GM19452 (cell line): ENCODE measurements at regions not wholly inside any gene's neighbourhood (a gene's known extent, or its start where the extent isn't known, plus 50 kb on each side); places are given as distances from the start of the nearest gene placed in this dataset.

Experiments
- ATAC-seq: cut with Tn5 transposase; IDR thresholded peaks from one replicate; pipeline ENCODE4 v1.9.1; 2021; ENCODE audit not compliant: unreplicated experiment

DNA sequence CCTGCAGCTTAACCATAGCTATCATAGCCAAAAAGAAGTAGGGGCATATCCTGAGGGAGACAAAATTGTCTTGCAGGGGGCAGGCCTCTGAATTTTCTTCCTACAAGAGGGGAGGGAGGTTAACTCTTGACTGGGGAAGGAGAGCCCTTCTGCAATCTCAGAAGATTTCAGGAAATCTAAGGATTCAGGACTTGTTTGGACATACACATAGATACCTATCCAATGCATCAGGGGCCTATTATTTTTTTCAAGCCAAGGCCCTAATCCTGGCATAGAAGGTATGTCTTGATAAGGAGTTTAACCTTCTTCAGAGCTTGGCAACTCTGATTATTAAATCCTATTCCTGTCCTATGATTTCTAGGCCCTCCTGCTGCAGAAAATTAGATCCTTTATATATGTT is 375.1 kb upstream of the ACTBL2 start:
- ATAC-seq: no peak

DNA sequence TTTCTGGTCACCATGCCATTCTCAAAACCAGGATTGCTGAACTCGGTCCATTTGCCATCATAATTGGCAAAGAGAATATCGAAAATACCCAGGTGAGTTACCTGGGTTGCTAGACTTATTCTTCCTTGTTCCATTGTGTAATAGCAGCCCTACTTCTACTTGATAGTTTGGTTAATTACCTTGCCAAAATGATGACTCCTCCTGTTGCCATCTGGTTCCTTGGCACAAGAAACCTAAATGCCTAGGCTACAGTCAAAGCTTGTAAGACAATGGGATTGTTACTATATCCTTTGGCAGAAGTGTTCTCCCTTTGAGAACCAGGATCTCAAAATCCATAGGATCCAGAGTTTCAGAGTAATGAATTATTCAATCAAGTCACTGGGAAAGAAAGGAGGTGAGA is 373.2 kb upstream of the ACTBL2 start:
- ATAC-seq: no peak

DNA sequence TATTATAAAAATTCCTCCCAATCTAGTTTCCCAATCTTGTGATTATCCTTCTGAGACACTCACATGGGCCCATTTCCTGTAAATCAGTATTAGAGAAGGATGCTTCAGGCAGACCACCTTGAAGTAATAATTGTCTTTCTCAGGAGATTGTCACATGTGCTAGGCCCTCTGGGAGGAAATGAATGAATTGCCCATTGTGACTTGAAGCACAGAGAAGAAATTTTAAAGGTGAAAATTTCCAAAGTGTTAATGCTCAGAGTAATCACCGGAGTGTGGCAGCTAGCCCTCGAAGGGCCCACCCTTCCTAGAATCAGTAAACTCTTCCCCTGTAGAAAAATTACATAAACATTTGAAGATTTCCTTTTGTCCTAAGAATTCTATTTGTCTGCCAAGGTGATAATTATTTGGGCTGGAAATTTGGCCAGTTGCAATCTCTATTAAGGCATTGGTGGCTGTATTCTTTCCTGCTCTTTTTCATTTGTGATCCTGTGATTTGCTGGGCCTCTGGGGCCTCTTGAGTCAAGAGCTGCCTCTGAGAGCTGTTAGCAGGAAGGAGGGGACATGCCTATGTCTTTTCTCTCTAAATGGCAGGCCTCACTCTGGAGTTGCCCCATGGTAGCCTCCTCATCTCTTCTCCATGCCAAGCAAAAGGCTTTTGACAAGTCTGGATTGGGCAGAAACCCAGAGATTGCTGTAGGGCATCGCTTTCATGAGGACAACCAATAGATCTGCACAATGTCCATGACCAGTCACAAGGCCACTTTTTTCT is 371.5 kb upstream of the ACTBL2 start:
- no peak for ATAC-seq

DNA sequence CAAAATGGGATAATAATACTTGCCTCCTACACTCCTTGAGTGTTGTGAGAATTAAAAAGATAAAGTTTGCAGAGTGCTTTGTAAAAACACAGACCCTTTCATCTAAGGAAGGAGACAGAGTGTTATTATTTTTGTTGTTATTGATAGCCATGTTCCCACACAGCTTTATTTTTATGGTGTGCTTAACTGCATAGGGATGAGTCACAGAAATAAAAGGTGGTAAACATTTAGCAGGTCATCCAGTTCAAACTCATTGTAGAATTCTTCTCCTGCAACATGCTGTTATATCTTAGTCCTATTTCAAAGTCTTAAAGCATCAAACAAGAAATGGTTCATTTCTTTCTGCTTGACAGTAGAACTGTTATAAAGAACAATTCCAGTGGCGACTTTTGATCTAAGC is 367.5 kb upstream of the ACTBL2 start:
- no peak for ATAC-seq

DNA sequence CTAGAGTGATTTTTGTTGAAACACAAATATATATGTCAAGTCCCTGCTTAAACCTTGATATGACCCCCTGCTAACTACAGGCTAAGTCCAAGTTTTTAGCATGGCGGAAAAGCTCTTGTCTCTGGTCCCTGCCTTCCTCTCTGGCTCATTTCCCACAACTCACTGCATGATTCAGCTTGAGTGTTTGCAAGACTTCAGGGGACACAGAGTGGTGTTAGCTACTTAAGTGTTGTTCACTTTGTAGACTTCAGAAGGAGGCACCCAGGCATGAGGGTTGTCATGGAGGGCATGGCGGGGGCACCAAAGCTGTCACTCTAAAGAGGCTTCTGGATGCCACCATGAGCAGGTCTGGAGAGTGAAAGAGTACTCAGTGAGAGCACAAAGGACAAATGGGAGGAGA is 362.4 kb upstream of the ACTBL2 start:
- no peak for ATAC-seq

DNA sequence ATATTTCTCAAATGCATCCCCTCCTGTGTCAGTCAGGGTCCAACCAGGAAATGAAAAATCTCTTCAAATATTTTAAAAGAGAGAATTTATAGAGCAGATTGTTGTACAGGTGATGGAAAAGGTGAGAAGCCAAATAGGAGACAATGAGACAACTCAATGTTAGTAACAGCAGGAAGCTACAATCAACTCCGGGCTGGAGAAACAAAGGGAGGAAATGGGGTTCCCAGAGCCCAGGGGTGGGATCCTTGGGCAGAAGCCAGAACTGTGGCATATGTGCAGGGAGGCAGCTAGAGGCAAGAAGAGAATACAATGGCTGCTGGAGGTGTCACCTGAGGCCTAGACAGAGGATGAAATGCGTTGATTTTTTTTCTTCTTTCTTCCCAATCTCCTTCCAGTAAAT is 361.8 kb upstream of the ACTBL2 start:
- ATAC-seq: no peak

DNA sequence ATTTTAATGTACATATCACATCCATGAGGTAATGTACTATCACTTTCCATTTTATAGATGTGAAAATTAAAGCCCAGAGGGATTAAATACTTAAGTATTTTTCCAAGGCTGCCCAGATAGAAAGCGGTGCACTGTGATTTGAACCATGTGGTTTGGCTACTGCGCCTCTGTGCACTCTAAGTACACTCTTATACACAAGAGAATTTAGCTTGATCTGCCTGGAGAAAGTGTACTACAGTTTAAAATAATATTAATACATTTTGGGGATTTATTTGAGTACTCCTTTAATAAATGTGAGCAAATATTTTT is 360.4 kb upstream of the ACTBL2 start:
- ATAC-seq: no peak

DNA sequence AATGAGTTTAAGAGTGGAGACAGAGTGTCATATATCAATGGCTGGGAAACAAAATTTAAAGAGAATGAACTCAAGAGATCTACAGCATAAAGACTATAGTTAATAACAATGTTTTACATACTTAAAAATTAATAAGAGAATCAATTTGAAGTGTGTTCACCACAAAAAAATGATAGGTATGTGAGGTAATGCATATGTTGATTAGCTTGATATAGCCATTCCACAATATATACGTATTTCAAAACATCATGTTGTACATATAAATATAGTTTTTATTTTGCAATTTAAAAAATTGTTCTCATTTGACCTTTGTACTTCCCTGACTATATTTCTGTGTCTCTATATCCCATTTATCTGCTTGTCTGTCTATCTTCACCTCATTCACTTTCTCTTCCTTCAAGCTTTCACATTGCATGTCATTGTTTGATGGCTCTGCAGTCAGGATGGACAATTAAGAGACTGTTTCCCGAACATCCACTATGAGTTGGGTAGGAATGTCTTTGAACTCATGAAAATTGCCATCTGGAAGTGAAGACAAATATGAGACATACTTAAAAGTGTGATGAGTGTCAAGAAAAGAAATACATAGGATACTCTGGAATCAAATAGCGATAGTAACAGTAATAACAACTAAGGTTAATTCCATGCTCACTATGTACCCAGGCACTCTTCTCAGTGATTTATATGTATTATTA is 359.9 kb upstream of the ACTBL2 start:
- no peak for ATAC-seq

DNA sequence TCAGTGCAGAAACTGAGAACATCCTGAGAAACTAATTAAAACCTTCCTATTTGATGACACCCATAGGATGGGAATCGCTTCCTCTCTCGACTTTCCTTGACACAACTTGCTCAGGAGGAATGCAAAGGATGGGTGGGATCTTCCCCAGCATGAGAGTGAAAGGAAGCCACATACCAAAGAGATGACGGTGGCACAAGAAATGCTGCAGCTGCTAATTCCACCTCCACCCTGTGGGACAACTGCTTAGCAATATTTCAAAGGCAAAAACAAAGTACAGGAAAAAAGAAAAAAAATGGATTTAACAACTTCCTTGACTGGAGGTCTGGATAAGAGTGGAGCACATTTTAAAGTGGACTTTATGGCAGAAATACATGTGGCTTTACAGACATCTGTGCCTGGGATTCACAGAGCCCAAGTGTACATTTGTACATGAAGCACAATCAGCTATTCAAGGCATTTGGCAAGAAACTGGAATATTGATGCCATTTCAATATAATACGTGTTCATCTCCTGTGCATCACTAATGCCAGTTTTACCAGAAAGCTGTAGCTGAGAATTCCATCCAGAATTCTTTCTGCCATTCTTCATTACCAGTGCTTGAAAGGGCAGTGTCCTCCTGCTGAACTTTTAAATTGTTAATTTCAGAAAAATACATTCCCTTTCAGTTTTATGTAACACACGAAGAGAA is 359.2 kb upstream of the ACTBL2 start:
- no peak for ATAC-seq

DNA sequence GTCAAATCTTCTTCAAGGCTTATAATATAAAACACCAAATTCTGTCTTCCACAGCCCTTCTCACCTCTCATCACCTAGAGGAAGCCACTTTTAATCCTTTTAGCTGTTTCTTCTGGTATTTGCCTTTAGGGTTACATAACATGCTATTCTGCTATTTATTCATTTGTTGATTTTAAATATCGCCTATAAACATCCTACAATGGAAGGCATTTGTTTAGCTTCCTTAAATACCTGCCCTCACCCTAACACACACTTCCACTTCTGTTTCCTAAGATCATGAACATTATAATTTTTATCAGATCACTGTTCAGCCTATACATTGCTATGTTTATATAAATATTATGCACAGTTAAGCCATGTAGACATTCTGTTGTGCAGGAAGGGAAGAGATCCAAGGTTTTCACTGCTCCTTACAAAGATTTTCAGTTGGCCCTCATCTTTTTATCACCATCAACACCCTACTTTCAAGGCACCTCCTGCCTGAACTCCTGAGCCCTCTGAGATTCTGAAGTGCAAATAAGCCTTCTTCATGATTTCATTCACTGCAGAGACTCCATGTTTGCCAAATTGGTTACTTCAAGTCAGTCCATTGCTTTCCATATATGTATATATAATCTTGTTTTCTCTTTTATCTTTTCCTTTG is 356.9 kb upstream of the ACTBL2 start:
- no peak for ATAC-seq

DNA sequence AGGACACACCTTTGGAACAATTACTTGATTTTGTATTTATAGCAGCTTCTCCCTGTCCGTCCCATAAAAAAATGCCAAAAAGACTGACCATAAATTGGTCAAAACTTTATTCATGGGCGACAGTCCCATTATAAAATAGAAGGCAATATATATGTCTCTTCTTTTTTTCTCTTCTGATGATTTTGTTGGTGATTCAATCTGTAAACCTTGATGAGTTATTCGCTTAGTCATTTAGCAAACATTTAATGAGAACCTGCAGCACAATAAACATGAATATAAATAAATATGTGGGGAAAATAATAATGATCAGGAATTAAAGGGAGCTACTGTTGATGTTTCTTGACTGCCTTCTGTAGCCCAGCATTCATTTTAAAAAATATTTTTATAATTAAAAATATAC is 356.4 kb upstream of the ACTBL2 start:
- no peak for ATAC-seq

DNA sequence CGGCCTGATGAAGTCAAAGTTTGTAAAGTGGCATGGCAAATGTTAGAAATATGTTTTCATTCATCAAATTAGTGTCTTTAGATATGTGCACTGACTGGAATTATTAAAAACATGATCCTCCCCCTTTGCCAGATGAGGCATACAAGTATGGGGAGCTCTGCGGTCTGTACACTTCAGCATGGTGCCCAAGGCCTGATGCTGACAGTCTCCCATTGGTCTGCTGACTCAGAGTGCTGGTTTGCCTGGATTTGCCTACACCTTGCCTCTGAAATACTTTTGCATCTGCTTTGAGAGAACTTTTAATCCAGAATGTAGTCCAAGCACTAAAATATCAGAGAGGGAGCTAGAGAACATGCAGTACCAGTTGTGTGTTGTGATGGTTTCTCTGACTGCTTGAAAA is 354.3 kb upstream of the ACTBL2 start:
- no peak for ATAC-seq

DNA sequence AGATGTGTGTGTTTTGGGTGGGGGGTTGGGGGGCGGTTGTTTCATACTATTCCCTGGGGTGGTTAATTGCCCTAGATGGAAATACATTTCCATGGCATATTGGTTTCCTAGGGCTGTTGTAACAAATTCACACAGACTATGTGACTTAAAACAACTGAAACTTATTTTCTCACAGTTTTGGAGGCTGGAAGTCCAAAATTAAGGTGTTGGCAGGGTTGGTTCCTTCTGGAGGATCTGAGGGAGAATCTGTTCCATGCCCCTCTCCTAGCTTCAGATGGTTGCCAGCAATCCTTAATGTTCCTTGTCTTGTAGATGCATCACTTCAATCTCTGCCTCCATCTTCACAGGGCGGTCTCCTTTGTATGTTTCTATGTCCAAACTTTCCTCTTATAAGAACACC is 353.7 kb upstream of the ACTBL2 start:
- no peak for ATAC-seq

DNA sequence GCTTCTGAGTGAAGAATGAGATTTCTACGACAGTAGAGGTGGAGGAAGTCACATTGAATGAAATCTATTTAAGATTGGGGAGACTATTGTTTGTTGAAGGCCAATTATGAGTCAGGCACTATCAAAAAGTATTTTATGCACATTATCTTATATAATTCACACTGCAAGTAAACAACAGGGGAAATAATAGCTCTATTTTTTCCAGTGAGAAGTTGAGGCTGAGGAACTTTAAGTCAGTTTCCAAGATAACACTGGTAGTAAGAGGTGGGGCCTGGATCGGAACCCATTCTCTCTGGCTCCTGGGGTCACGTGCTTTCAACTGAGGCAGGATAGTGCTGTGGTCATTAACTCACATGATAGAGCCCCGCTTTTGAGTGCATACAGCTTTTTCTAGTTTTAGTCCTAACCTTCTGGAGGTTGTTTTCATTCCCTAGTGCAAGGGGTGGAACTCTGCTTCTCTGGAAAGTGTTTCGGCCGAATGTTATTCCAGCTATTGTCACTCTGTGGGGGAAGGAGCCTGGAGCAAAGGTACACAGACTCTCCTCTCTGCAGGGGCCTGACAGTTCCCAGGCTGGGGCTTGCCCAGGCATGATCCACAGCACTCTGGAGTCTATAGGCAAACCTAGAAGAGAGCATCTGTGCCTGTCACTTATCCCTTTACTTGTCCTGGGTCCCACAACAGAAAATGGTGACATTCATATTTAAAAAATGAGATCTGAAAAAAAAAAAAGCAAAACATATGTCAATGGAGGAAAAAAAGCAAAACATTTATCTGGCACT is 352.4 kb upstream of the ACTBL2 start:
- ATAC-seq: no peak

DNA sequence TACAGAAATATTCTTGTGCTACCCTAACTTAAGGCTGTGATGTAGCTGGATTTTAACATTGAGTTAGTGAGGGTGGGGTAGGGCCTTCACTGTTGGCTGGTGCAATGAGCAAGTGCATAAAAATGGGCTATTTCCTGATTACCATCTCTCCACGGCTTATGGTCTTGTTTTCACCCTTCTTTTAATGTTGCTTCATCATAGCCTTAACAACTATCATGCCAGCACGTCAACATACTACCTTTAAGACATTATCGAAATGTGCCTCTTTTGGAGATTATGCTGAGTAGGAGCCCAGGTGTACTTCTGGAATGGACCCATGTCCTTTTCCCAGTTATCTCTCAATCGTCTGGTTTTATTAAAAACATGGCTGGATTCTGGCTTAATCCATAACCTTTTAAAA is 350.9 kb upstream of the ACTBL2 start:
- ATAC-seq: no peak

DNA sequence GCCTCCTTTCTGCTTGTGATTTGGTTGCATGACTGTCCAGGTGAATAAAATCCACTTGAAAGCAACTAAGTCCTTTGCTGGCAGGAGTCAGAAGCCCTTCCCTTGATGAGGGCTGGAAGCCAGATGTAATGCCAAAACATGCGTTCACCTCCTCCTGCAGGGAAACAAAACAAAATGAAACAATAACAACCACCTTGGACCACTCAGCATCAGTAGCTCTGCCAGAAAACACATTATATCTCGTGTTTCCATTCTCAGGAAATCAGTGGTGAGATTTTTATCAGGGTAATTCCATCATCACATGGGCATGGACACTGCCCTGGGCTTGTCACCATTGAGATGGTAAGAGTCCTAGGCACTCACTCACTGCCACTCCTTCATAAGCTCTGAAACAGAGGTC is 350.3 kb upstream of the ACTBL2 start:
- no peak for ATAC-seq

DNA sequence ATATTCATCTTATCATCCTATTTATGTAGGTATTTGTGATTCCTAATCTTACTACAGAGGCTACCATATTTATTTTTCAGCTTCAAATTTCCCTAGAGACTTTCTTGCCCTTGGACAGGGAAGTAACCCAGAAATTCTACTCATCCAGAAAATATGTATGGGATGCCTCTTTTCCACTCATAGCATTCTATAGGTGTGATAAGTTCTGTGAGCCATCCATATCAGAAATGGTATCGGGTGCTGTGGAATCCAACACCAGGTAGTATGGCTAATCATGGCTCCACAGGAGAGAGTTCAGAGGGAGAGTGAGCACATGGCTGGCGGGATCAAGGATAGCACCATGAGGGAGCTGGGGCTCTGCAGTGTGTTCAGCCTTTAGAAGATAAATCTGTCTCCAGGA is 349.3 kb upstream of the ACTBL2 start:
- no peak for ATAC-seq

DNA sequence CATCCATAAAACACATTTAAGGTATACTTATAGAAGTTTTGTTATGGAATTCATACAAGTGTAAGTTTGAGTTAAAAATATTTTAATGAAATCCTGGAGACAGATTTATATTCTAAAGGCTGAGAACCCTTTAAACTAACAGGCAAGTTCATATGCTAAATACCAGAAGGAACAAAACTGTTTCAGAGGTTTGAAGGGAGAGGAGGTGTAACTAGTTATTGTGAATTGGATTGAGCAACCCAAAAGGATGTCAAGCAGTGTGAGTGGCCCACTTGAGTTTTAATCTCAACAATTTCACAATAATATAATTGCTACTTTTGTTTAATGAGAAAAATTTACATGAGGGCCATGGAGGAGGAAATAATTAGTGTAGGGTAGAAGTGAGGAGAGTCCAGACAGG is 348.5 kb upstream of the ACTBL2 start:
- no peak for ATAC-seq

DNA sequence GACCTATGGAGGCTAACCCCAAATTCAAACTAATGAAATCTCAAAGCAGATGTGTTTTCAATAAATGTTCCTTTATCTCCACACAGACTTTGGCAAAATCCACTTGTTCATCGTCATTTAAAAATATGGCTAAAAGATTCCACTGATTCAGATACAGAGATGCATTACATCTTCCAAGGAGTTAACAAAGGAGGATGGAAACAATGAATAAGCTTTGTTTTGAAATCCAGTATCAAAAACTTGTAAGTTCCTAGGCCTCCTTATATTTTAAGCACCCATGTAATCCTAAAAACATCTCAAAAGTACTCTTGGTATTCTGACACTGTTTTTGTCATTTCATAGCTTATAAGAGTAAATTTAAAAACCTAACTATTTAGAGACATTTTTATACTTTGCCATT is 345.6 kb upstream of the ACTBL2 start:
- no peak for ATAC-seq

DNA sequence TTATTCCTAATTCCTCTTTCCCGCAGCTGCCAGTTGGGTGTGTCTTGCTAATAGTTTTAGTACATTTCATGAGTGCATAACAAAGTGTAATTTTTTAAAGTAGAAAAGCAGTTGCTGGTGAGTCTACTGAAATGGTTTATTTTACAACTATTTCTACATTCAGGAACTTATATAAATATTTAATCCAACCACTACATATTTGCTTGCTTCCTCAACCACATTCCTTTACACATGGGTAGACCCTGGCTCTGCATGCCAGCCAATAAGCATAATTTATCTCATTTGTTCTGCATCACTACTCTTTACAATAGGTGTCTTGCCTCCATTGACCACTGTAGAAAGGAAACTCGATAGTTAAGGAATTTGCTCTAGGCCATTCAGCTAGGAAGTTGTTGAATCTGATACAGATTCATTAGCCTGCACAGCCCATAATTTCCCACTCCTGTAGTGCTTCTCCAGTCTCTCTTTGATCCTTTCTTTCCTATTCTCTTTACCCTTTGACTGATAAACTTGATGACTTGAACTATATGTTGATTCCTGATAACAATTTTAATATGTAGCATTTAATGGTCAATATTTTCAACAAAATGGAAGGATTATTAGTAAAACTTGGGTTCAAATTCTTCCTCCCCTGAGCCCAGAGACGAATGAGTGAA is 342.5 kb upstream of the ACTBL2 start:
- ATAC-seq: no peak

DNA sequence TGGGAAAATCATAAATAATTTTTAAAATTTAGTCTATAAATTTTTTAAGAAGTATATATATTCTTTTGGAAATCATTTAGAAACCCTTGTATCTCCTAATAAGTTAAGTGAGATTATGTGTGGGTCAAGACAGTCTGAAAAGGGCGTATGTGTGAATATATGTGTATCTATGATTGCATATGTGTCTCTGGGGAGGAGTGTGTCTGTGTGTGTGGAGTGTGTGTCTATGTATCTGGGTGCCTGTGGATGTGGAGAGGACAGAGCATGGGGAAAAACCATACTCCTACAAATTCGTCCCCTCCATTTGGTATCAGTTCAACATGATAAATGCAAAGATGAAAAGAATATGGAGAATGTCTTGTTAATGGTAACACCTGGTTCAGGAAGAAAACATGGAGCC is 342.0 kb upstream of the ACTBL2 start:
- ATAC-seq: no peak
